GM20431 (cell line): ENCODE measurements at regions not wholly inside any gene's neighbourhood (a gene's known extent, or its start where the extent isn't known, plus 50 kb on each side); places are given as distances from the start of the nearest gene placed in this dataset.

Experiments used
- in situ Hi-C: fragments of 300-500 bp; cut with MseI, MboI; formaldehyde crosslinking; loops from one replicate; pipeline ENCODE4 v1.15.0; 2020; ENCODE audit warnings: low sequenced_read_pairs; ENCODE audit not compliant: unreplicated experiment

GRCh38 chr2:65823511-65823910 lies 391.1 kb upstream of the SPRED2 start:
- in situ Hi-C loops: no loop called here

- in situ Hi-C loops: no loop called here
These were observed 388.1 kb upstream of the SPRED2 start for GRCh38 chr2:65820454-65820853.

- in situ Hi-C loops: no loop called here
These were observed 387.6 kb upstream of the SPRED2 start for GRCh38 chr2:65819963-65820362.

GRCh38 chr2:65818873-65819451 lies 386.6 kb upstream of the SPRED2 start:
- in situ Hi-C loops: no loop called here

- in situ Hi-C loops: no loop called here
These were observed 381.3 kb upstream of the SPRED2 start for GRCh38 chr2:65813631-65814173.

- in situ Hi-C loops: no loop called here
These were observed 380.5 kb upstream of the SPRED2 start for GRCh38 chr2:65812887-65813286.

- in situ Hi-C loops: no loop called here
These were observed 375.5 kb upstream of the SPRED2 start for GRCh38 chr2:65807942-65808341.

GRCh38 chr2:65804777-65805176 lies 372.4 kb upstream of the SPRED2 start:
- in situ Hi-C loops: no loop called here

- in situ Hi-C loops: no loop called here
These were observed 370.0 kb upstream of the SPRED2 start for GRCh38 chr2:65802298-65802942.

- in situ Hi-C loops: no loop called here
These were observed 368.6 kb upstream of the SPRED2 start for GRCh38 chr2:65800998-65801397.

GRCh38 chr2:65799141-65799854 lies 366.9 kb upstream of the SPRED2 start:
- in situ Hi-C loops: no loop called here

GRCh38 chr2:65798641-65799040 lies 366.2 kb upstream of the SPRED2 start:
- in situ Hi-C loops: no loop called here

- in situ Hi-C loops: no loop called here
These were observed 362.6 kb upstream of the SPRED2 start for GRCh38 chr2:65794994-65795393.

GRCh38 chr2:65791404-65791975 lies 359.1 kb upstream of the SPRED2 start:
- in situ Hi-C loops: no loop called here

GRCh38 chr2:65790676-65790935 lies 358.2 kb upstream of the SPRED2 start:
- in situ Hi-C loops: no loop called here

- in situ Hi-C loops: no loop called here
These were observed 357.7 kb upstream of the SPRED2 start for GRCh38 chr2:65789923-65790675.

- in situ Hi-C loops: no loop called here
These were observed 356.2 kb upstream of the SPRED2 start for GRCh38 chr2:65788556-65788955.

GRCh38 chr2:65786765-65787164 lies 354.4 kb upstream of the SPRED2 start:
- in situ Hi-C loops: no loop called here

- in situ Hi-C loops: no loop called here
These were observed 353.8 kb upstream of the SPRED2 start for GRCh38 chr2:65786007-65786717.
